ENCODE measurements at regions not wholly inside any gene's neighbourhood (a gene's known extent, or its start where the extent isn't known, plus 50 kb on each side); places are given as distances from the start of the nearest gene placed in this dataset.

- H3K4me3 ChIP-seq (replicated peaks; ENCODE audit: low read depth, low read length) = no peak overlapping the region
- no peak for DNase-seq (ENCODE audit: extremely low read depth, low read depth)
- no peak for TF ChIP-seq CTCF (IDR thresholded peaks at IDR 0.05; ENCODE audit: low read depth, low read length, missing control alignments)
These were observed 305.1 kb downstream of the TTC6 start for GRCh38 chr14:37900561-37900960.

GRCh38 chr14:37901978-37902377 is 305.7 kb upstream of the SSTR1 start:
- peak; percentile 86 for DNase-seq (ENCODE audit: extremely low read depth, low read depth)
- no peak for TF ChIP-seq CTCF (IDR thresholded peaks at IDR 0.05; ENCODE audit: low read depth, low read length, missing control alignments)
- H3K4me3 ChIP-seq (replicated peaks; ENCODE audit: low read depth, low read length) = peak overlapping the region; percentile 24

- peak; percentile 31 for TF ChIP-seq CTCF (IDR thresholded peaks at IDR 0.05; ENCODE audit: low read depth, low read length, missing control alignments)
- no peak overlapping the region for H3K4me3 ChIP-seq (replicated peaks; ENCODE audit: low read depth, low read length)
- DNase-seq (ENCODE audit: extremely low read depth, low read depth) = peak; percentile 49
These were observed 304.1 kb upstream of the SSTR1 start for GRCh38 chr14:37903343-37904191.

- DNase-seq (ENCODE audit: extremely low read depth, low read depth) = no peak
- H3K4me3 ChIP-seq (replicated peaks; ENCODE audit: low read depth, low read length) = no peak overlapping the region
- TF ChIP-seq CTCF (IDR thresholded peaks at IDR 0.05; ENCODE audit: low read depth, low read length, missing control alignments) = no peak
These were observed 283.1 kb upstream of the SSTR1 start for GRCh38 chr14:37924622-37925021.

- TF ChIP-seq CTCF (IDR thresholded peaks at IDR 0.05; ENCODE audit: low read depth, low read length, missing control alignments) = no peak
- no peak for DNase-seq (ENCODE audit: extremely low read depth, low read depth)
- H3K4me3 ChIP-seq (replicated peaks; ENCODE audit: low read depth, low read length) = no peak overlapping the region
These were observed 275.7 kb upstream of the SSTR1 start for GRCh38 chr14:37932008-37932407.

GRCh38 chr14:37932481-37932880 is 275.2 kb upstream of the SSTR1 start:
- DNase-seq (ENCODE audit: extremely low read depth, low read depth) = no peak
- H3K4me3 ChIP-seq (replicated peaks; ENCODE audit: low read depth, low read length) = no peak overlapping the region
- no peak for TF ChIP-seq CTCF (IDR thresholded peaks at IDR 0.05; ENCODE audit: low read depth, low read length, missing control alignments)

Data from HFF-Myc (cell line).